HL-60/S4 treated with phorbol 12-myristate 13-acetate at 8.2 ng/mL for 4 days and 3 days (cell line): ENCODE measurements at regions not wholly inside any gene's neighbourhood (a gene's known extent, or its start where the extent isn't known, plus 50 kb on each side); places are given as distances from the start of the nearest gene placed in this dataset.

ENCODE experiments used
- in situ Hi-C: fragments of 300-500 bp; cut with MboI; formaldehyde crosslinking; loops from 2 replicates; pipeline ENCODE4 v1.15.0; 2022; ENCODE audit warnings: low sequenced_read_pairs

DNA sequence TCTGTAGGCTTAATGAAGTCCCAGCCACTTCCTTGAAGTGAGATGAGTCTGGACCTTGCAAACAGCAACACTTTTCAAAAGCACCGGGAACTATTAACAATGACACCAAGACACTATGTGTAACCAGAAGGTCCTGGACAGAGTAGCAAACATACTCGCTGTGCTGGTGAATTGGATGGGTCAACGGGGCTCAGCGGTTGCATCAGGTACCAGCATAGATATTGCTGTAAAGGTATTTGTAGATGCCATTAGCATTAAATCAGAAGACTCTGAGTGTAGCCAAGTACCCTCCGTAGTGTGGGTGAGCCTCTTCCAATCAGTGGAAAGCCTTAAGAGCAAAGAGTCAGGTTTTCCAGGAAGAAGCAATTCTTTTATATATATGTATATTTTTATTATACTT lies 140.5 kb downstream of the IRX2 start:
- in situ Hi-C loops = no loop called here

GRCh38 chr5:2608391-2608790 lies 143.1 kb downstream of the IRX2 start:
- in situ Hi-C loops = no loop called here

GRCh38 chr5:2607598-2607997 lies 143.9 kb downstream of the IRX2 start:
- in situ Hi-C loops = no loop called here

DNA sequence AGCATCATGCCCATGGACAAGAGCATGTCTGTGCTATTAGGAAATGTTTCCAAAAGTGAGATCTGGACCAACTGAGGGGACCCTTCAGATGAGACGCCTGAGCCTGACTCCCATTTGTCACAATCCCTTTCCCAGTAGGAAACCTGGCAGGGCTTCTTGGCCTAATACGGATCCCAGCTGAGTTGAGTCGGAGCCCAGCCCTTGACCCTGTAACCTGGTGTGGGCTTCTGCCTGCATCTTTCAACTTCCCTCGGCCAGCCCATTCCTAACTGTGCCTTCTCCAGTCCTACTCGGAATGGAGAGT lies 148.3 kb downstream of the IRX2 start:
- in situ Hi-C loops = no loop called here

DNA sequence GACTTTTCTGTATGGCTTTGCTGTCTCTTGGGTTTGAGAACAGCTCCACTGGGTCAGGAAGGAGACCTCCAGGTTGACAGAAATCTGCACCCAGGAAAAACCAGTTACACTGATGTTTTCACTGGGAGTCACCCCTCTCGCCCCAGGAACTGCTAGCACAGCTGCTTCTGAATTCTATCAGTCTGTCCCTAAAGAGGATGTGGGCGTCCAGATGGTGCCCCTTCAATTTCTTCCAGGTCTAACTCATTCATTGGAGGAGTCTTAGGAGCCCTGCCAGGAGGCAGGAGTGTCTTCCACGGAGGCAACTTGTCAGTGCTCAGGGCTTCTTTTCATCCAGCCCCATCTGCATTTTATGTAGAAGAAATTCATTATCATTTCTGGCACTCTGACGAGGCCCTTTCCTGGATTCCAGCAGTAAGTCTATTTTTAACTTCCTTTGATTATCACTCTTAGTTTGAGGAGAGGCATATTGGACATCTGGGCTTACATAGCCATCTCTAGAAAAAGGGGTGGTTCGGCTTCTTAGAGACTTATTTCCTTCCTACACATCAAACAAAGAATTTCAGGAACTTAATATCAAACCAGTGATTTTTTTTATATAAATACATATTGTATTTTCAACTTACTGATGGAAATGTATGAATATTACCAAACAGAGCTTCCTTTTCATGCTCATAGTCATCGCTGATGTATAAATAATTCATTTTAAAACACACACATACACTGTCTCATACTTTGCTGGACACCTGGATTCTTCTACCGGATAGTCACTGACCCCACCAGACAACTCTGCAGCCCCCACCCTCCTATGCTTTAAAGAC lies 148.8 kb downstream of the IRX2 start:
- in situ Hi-C loops = no loop called here

- in situ Hi-C loops = no loop called here
Measured at GRCh38 chr5:2598503-2598902, 153.0 kb downstream of the IRX2 start.

DNA sequence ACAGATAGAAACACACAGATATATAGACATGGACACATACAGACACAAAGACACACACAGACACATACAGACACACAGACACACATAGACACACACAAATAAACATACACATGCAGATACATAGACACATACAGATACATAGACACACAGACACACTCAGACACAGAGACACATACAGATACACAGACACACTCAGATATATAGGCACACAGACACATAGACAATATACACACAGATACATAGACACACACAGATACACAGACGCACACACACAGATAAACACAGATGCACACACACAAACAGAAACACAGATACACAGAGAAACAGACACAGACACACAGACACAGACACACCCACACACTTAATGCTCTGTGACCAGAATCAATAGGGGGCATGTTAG lies 156.8 kb downstream of the IRX2 start:
- in situ Hi-C loops = no loop called here

- in situ Hi-C loops = no loop called here
Measured at GRCh38 chr5:2592766-2593165, 158.7 kb downstream of the IRX2 start.

DNA sequence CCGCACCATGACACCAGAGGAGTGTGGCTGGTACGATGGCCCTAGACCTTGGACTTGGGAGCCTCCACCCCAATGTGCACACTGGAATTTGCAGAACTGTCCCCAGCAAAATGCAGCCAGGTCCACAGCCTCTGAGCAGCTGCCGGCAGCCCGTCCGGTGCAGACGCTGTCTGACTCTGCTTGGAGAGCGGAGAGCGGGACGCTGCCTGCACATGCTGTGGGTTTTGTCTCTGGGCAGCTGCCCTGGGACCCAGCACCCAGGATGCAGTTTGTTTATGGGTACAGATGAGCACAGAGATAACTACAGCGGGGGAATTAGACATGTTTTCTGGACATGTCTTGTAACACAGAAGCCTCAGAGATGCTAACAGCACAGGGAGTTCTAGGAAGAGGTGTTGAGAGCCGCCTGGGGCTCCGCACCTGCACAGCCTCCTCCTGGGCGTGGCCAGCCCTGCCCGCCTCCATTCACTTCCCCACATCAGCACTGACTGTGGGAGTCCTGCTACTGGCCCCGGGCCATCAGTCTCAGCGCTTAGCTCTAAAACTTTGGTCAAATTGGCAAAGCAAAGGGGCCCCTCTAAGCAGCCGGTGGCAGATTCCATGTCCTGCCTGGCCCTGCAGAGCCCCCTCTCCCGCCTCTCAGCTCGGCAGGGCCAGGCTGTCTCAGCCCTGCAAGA lies 159.6 kb downstream of the IRX2 start:
- in situ Hi-C loops = no loop called here

DNA sequence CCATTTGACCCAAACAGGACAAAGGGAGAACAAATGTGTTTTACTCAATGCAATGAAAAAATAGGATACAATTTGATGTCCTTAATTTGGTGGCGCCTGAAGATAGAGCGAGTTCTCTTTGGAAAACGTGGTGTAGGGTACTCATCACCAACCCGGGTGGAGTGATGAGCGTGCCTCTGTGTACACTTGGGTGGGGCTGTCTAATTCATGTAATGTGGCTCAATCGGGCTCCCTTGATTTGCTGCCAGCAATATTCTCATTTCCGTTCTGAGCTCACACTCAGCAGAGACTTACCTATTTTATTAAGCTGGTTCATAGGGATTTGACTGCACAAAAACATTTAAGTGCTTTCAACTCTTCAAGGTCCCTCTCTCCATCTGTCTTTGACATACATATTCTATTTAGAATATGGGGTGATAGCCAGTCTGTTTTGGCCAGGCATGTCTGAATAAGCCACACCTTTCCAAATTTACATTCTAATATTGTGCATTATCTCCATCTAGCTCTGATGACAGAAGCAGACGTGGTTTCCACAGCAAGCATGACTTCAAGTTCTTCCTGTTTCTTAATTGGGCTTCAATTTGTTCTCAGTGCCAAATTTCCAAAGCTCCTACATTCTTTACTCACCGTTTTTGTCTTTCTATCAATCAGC lies 162.5 kb downstream of the IRX2 start:
- in situ Hi-C loops = no loop called here

DNA sequence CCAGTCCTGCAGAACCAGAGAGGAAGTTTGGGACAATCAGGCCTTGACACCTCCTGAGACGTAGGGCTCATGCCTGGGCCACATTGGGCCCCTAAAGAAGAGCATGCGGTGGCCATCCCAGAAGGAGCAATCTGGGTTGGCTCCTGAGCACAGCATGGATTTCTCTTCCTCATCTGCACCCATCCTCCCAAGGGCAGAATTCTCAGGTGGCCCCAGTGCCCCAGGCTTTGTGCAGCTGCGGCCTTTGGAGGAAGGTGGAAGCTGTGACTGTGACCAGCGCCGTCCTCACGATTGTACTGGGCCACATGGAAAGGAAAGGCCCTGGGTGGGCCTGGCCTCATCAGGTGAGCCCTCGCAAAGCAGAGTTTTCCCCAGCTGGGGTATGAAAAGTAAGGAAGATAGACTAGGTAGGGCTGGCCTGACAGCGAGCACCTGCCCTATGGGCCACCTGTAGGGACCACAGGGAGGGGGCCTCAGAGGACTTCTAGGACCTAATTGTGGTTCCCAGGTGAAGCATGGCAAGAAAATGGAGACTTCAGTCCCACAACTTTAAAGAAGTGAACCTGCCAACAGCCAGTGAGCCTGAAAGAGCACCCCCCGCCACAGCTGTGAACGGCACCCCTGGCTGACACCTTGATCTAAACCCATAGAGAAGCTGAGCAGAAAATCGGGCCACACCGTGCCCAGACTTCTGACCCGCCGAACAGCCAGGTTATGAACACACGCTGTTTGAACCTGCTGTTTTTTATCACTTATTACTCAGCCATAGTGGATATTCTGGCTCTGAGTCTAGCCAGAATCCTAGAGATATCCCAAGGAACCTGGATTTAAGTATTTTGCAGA lies 164.1 kb downstream of the IRX2 start:
- in situ Hi-C loops = no loop called here

DNA sequence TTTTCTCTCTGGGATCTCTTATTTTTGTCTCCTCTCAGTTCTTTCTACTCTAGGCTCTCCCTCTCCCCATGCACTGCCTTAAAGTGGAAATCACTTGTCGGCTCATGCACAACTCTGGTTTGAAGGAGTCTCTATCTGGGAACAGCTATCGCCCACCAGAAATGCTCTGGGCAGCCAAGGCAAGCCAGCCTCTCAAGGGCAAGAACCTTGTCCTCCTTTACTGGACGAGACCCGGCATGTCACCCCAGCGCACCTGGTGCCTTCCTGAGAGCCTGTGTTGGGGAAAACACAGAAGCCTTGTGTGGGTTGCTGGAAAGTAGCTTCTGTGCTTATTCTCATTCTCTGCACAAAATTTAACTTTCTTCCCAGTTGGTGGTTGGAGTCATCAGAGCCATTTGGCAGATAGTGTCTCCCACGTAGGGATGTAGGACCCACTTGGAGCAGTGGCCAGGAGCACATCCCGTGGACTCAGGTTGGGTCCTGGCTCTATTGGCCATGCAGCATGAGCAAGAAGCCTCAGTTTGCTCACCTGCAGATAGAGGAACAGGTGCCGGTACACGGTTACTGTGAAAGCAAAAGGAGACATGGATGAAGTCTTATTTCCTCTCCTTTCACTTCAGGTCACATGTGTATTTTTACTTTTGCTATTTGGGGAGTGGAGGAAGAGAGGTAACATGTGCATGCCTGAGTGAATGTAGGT lies 165.3 kb downstream of the IRX2 start:
- in situ Hi-C loops = no loop called here

- in situ Hi-C loops = no loop called here
Measured at GRCh38 chr5:2584579-2585269, 166.8 kb downstream of the IRX2 start.

DNA sequence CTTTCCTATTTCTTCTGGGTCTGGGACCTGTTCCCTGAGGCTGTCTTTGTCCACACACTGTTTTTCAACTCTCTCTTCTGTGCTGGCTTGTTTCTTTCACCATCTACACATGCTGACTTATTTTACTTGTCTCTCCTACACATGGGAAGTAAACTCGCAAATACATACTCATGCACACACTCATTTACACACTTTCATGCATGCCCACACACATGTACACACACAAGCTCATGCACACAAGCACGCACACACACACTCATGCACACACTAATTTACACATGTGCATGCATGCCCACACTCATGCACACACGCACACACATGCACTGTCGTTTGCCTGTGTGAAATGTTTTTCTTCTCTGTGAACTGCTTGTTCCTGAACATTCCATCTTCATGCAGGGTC lies 169.0 kb downstream of the IRX2 start:
- in situ Hi-C loops = no loop called here

- in situ Hi-C loops = no loop called here
Measured at GRCh38 chr5:2582106-2582505, 169.4 kb downstream of the IRX2 start.

- in situ Hi-C loops = no loop called here
Measured at GRCh38 chr5:2581418-2581817, 170.1 kb downstream of the IRX2 start.

DNA sequence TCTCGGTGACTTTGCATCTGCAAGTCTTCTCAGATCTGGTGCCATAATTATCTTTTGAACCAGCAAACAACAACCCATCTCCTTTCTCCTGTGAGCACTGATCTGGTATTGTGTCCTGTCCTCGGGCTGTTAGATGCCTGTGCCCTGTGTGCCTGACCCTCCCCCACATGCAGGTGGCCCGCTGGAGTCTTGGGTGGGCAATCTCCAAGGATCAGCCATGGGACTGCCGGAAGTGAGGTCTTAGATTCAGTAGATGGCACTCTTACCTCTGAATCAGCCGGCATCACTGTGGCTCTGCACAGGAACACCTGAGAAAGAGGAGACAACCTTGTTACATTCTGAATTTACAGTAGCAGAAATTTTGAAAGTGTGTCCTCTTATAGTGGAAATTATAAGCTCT lies 172.4 kb downstream of the IRX2 start:
- in situ Hi-C loops = no loop called here

- in situ Hi-C loops = no loop called here
Measured at GRCh38 chr5:2577312-2578036, 174.0 kb downstream of the IRX2 start.

- in situ Hi-C loops = no loop called here
Measured at GRCh38 chr5:2576823-2577222, 174.7 kb downstream of the IRX2 start.
